HG03060 (cell line): ENCODE measurements at regions not wholly inside any gene's neighbourhood (a gene's known extent, or its start where the extent isn't known, plus 50 kb on each side); places are given as distances from the start of the nearest gene placed in this dataset.
A peak's percentile ranks its signal among the peaks of the same experiment; 100 is the strongest.

ENCODE experiments used
- ATAC-seq: cut with Tn5 transposase; IDR thresholded peaks from one replicate; pipeline ENCODE4 v1.9.1; 2021; ENCODE audit warnings: low read depth, moderate number of reproducible peaks; ENCODE audit not compliant: unreplicated experiment

GRCh38 chr3:23739536-23739935 lies 66.2 kb upstream of the UBE2E1 start:
- no peak for ATAC-seq

GRCh38 chr3:23740517-23740965 lies 65.2 kb upstream of the UBE2E1 start:
- ATAC-seq: peak; percentile 56

- ATAC-seq: no peak
Observed at GRCh38 chr3:23741036-23741706, 64.6 kb upstream of the UBE2E1 start.

GRCh38 chr3:23743141-23743784 lies 62.5 kb upstream of the UBE2E1 start:
- no peak for ATAC-seq

- no peak for ATAC-seq
Observed at GRCh38 chr3:23746441-23746840, 59.3 kb upstream of the UBE2E1 start.

- ATAC-seq: no peak
Observed at GRCh38 chr3:23747841-23748240, 57.9 kb upstream of the UBE2E1 start.

GRCh38 chr3:23748398-23749110 lies 57.2 kb upstream of the UBE2E1 start:
- ATAC-seq: no peak

GRCh38 chr3:23749609-23750008 lies 56.1 kb upstream of the UBE2E1 start:
- ATAC-seq: no peak

- no peak for ATAC-seq
Observed at GRCh38 chr3:23750573-23751210, 55.1 kb upstream of the UBE2E1 start.

GRCh38 chr3:23751212-23751723 lies 54.5 kb upstream of the UBE2E1 start:
- no peak for ATAC-seq

GRCh38 chr3:23752126-23752525 lies 53.6 kb upstream of the UBE2E1 start:
- no peak for ATAC-seq

- ATAC-seq: no peak
Observed at GRCh38 chr3:23754215-23754614, 51.5 kb upstream of the UBE2E1 start.
